Gastrocnemius medialis (tissue), 4 donors: ENCODE measurements at regions not wholly inside any gene's neighbourhood (a gene's known extent, or its start where the extent isn't known, plus 50 kb on each side); places are given as distances from the start of the nearest gene placed in this dataset.
"Not testable (repeated sequence)": the region's sequence is repeated elsewhere in the genome, so short reads cannot be mapped to it uniquely, and the experiment has no call there.

Experiments used
- ATAC-seq, 2 donors: fragments of 150-250 bp; one replicate each; pipeline ENCODE4 v1.9.1; 2016
- DNase-seq, 2 donors: peaks; one replicate each; pipeline ENCODE4 v3.0.0-alpha.2; 2019
- H3K27ac ChIP-seq, 4 donors: fragments of 200-600 bp; sonication (generic); 1 replicate in 1 of 4; 2 replicates in 3 of 4; pipeline ENCODE4 v1.5.1; 2016 to 2018; ENCODE audit warnings: mild to moderate bottlenecking in 2 of 4, moderate library complexity in 1 of 4
- H3K27me3 ChIP-seq, 3 donors: fragments of 200-600 bp; sonication (generic) in 2 of 3; 1 replicate in 1 of 3; 2 replicates in 2 of 3; pipeline versions ENCODE4 v1.5.1 to v1.6.0; 2016 to 2019; ENCODE audit warnings: mild to moderate bottlenecking in 1 of 3, moderate library complexity in 1 of 3
- H3K36me3 ChIP-seq, 2 donors: fragments of 200-600 bp; sonication (generic) in 1 of 2; one replicate each; pipeline ENCODE4 v1.5.1; 2017 to 2018
- H3K4me1 ChIP-seq, 2 donors: fragments of 200-600 bp; sonication (generic) in 1 of 2; one replicate each; pipeline ENCODE4 v1.5.1; 2016 to 2017; ENCODE audit warnings: mild to moderate bottlenecking in 2 of 2
- H3K4me3 ChIP-seq, 4 donors: fragments of 200-600 bp; sonication (generic) in 3 of 4; 1 replicate in 1 of 4; 2 replicates in 3 of 4; pipeline ENCODE4 v1.5.1; 2016 to 2019; ENCODE audit warnings: mild to moderate bottlenecking in 2 of 4
- H3K9me3 ChIP-seq, 3 donors: fragments of 200-600 bp; sonication (generic) in 2 of 3; 1 replicate in 1 of 3; 2 replicates in 2 of 3; pipeline ENCODE4 v1.5.1; 2016 to 2019
- CTCF ChIP-seq, 5 experiments: fragments of 450-650 bp in 3 of 5; fragments of 200-600 bp in 2 of 5; sonication (generic) in 2 of 5; IDR thresholded peaks in 4 of 5; conservative IDR thresholded peaks in 1 of 5; 1 replicate in 4 of 5; 2 replicates in 1 of 5; pipeline ENCODE4 v1.5.1; 2016 to 2019; ENCODE audit warnings: antibody characterized with exemption in 5 of 5, mild to moderate bottlenecking in 3 of 5, moderate library complexity in 3 of 5
- POLR2A ChIP-seq, 2 donors: fragments of 450-650 bp; IDR thresholded peaks; one replicate each; pipeline ENCODE4 v1.6.1; 2017; ENCODE audit warnings: antibody characterized with exemption in 2 of 2, mild to moderate bottlenecking in 2 of 2, moderate library complexity in 2 of 2
- in situ Hi-C, 4 donors: fragments of 200-750 bp; cut with MboI; loops; one replicate each; pipeline versions ENCODE4 v1.15.0 to v1.8.0; 2017; ENCODE audit warnings: low sequenced_read_pairs in 4 of 4
- intact Hi-C: fragments of 100-400 bp; cut with DNase I; formaldehyde crosslinking; loops from one replicate; pipeline ENCODE4 v1.15.1; 2023; ENCODE audit warnings: low total_unique reads

GRCh38 chr16:75957870-75958269 lies 231.6 kb upstream of the CPHXL start:
- Histone ChIP-seq H3K27me3 (no peaks in the 10 kb centered on the region), H3K4me1 (no peaks in the 10 kb centered on the region), H3K4me3 (no peak overlapping the region), H3K9me3 (no peaks in the 10 kb centered on the region), H3K27ac (no peak overlapping the region), H3K36me3 (no peaks in the 10 kb centered on the region)
- no peak for ATAC-seq
- in situ Hi-C loops (no loop called here), intact Hi-C loops (no loop called here)
- no peak for TF ChIP-seq CTCF (IDR thresholded peaks at IDR 0.05 in 4 of 5, conservative IDR thresholded peaks at IDR 0.05 in 1 of 5)
- DNase-seq: no peak

- no peaks in the 10 kb centered on the region for H3K4me1 ChIP-seq
- DNase-seq: no peak
- ATAC-seq: no peak
- H3K27ac ChIP-seq: no peak overlapping the region
- in situ Hi-C loops (no loop called here), intact Hi-C loops (no loop called here)
- no peaks in the 10 kb centered on the region for H3K36me3 ChIP-seq
- H3K4me3 ChIP-seq: no peak overlapping the region
- TF ChIP-seq CTCF (IDR thresholded peaks at IDR 0.05 in 4 of 5, conservative IDR thresholded peaks at IDR 0.05 in 1 of 5) (no peak), POLR2A (IDR thresholded peaks at IDR 0.05) (no peak)
- H3K9me3 ChIP-seq: no peaks in the 10 kb centered on the region
- H3K27me3 ChIP-seq: no peaks in the 10 kb centered on the region
Observed at GRCh38 chr16:75965504-75966374, 239.4 kb upstream of the CPHXL start.

- H3K4me3 ChIP-seq, H3K9me3 ChIP-seq, intact Hi-C loops, H3K27me3 ChIP-seq, H3K36me3 ChIP-seq, H3K27ac ChIP-seq, H3K4me1 ChIP-seq, ATAC-seq, DNase-seq, in situ Hi-C loops: not testable (repeated sequence)
Observed at GRCh38 chr16:75969120-75969519, 242.8 kb upstream of the CPHXL start.

- intact Hi-C loops (no loop called here), in situ Hi-C loops (no loop called here)
- TF ChIP-seq POLR2A (IDR thresholded peaks at IDR 0.05) (no peak), CTCF (IDR thresholded peaks at IDR 0.05 in 4 of 5, conservative IDR thresholded peaks at IDR 0.05 in 1 of 5) (no peak)
- Histone ChIP-seq H3K9me3 (no peaks in the 10 kb centered on the region), H3K4me3 (no peak overlapping the region), H3K27ac (no peak overlapping the region), H3K4me1 (no peaks in the 10 kb centered on the region), H3K27me3 (no peaks in the 10 kb centered on the region), H3K36me3 (no peaks in the 10 kb centered on the region)
- DNase-seq: no peak
- ATAC-seq: no peak
Observed at GRCh38 chr16:75971334-75971733, 245.0 kb upstream of the CPHXL start.

- intact Hi-C loops: no loop called here
- ATAC-seq (no peak), DNase-seq (no peak)
- Histone ChIP-seq H3K4me1 (no peaks in the 10 kb centered on the region), H3K4me3 (no peak overlapping the region), H3K27ac (no peak overlapping the region), H3K27me3 (no peaks in the 10 kb centered on the region), H3K36me3 (no peaks in the 10 kb centered on the region), H3K9me3 (no peaks in the 10 kb centered on the region)
- TF ChIP-seq POLR2A (IDR thresholded peaks at IDR 0.05): no peak
- no peak for TF ChIP-seq CTCF (IDR thresholded peaks at IDR 0.05 in 4 of 5, conservative IDR thresholded peaks at IDR 0.05 in 1 of 5)
- in situ Hi-C loops: no loop called here
Observed at GRCh38 chr16:75983296-75983695, 257.0 kb upstream of the CPHXL start.
